NCI-H2081 treated with DMSO at 0.1 percent for 48 hours (cell line): ENCODE measurements at regions not wholly inside any gene's neighbourhood (a gene's known extent, or its start where the extent isn't known, plus 50 kb on each side); places are given as distances from the start of the nearest gene placed in this dataset.

ENCODE experiments used
- DNase-seq: peaks from one replicate; lab custom pipeline; 2025; lab: John Stamatoyannopoulos, UW

DNA sequence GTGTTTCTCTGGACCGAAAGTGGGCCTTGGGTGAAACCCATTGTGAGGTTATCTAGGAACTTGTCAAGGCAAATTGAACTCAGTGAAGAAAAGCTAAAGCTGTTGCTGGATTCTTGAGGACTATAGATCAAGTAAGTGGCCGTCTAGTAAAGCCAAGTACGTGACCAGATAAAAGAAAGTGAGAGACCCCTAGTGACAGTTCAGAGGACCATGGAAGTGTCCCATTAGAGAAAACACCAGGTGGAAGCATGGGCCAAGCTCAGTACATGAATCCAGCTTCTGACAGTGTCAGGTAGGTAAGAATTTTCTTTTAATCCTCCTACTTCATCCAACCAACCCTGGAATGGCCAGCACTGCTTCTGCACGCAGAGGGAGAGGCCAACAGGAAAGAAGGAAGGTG is 349.3 kb upstream of the RGMA start:
- no peak for DNase-seq

- DNase-seq, result no peak
These were observed 343.5 kb upstream of the RGMA start for GRCh38 chr15:93432474-93432873.

- no peak for DNase-seq
These were observed 339.9 kb upstream of the RGMA start for GRCh38 chr15:93428807-93429351.

- DNase-seq, result no peak
These were observed 339.1 kb upstream of the RGMA start for GRCh38 chr15:93428150-93428549.

- DNase-seq, result no peak
These were observed 335.1 kb upstream of the RGMA start for GRCh38 chr15:93424131-93424530.

DNA sequence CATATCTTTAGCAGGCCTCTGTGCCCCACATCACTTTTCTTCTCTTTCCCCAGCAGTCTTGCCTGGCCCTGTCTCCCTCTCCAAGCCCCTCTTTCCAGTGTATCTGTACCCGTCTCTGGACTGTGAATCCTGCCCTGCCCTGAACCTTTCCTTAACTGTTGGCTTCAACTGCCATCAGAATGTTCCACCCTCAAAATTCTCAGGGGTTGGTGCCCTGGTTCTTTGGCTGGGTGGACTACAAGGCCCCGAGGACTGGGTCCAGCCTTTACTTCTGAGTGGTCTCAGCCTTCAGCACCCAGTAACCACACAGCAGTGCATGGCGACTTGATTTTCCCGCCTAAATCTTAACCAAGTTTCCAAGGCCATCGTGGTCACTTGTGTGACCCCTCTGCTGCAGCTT is 333.5 kb upstream of the RGMA start:
- no peak for DNase-seq

GRCh38 chr15:93420477-93420876 is 331.5 kb upstream of the RGMA start:
- no peak for DNase-seq

- no peak for DNase-seq
These were observed 331.0 kb upstream of the RGMA start for GRCh38 chr15:93420050-93420452.

DNA sequence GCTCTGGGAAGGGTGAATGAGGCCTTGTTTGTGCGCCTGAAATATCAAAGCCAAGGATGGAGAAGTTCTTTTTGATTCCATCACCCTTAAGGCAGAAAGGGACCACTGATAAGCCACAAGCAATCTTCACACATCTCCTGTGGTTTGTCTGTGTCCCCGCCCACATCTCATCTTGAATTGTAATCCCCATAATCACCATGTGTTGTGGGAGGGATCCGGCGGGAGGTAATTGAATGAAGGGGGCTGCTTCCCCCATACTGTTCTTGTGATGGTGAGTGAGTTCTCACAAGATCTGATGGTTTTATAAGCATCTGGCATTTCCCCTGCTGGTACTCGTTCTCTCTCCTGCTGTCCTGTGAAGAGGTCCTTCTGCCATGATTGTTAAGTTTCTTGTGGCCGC is 329.6 kb upstream of the RGMA start:
- no peak for DNase-seq

GRCh38 chr15:93417631-93418030 is 328.6 kb upstream of the RGMA start:
- no peak for DNase-seq

- DNase-seq, result no peak
These were observed 328.1 kb upstream of the RGMA start for GRCh38 chr15:93417156-93417555.

GRCh38 chr15:93415576-93415975 is 326.6 kb upstream of the RGMA start:
- DNase-seq, result no peak

- no peak for DNase-seq
These were observed 325.7 kb upstream of the RGMA start for GRCh38 chr15:93414576-93415231.

- DNase-seq, result no peak
These were observed 324.7 kb upstream of the RGMA start for GRCh38 chr15:93413745-93414144.

DNA sequence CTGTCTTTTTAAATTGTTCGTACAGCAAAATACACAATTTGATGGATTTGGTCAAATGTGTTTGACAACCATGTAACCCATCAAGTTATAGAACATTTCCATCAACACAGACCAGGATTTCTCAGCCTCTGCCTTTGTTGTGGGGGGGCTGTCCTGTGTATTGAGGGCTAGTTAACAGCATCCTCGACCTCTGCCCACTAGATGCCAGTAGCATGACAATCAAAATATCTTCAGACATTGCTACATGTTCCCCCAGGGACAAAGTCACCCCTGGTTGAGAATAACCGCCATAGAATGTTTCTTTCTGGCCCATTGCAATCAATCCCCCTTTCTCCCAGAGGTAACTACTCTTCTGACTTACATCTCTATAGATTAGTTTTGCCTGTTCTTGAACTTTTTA is 310.1 kb upstream of the RGMA start:
- DNase-seq, result no peak

GRCh38 chr15:93389211-93389610 is 300.2 kb upstream of the RGMA start:
- DNase-seq, result no peak

DNA sequence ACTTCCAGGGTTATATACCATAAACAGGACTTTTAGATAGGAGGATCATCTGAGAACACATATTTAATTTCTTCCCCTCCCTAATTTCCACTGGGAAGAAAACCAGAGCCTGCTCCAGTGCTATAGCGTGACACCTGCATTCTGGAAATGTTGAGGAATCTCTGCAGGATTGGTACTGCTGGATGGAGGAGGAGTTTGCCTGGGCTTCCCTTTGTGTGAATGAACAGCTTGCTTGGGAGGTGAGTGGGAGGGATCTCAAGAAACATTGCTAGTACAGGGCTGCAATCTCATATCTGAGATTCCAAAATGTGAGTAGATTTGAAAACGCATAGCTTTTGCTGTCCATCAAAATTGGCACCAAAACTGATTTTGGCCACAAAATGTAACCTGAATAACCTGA is 295.9 kb upstream of the RGMA start:
- DNase-seq, result no peak

GRCh38 chr15:93382200-93382820 is 293.3 kb upstream of the RGMA start:
- DNase-seq, result peak; percentile 90

DNA sequence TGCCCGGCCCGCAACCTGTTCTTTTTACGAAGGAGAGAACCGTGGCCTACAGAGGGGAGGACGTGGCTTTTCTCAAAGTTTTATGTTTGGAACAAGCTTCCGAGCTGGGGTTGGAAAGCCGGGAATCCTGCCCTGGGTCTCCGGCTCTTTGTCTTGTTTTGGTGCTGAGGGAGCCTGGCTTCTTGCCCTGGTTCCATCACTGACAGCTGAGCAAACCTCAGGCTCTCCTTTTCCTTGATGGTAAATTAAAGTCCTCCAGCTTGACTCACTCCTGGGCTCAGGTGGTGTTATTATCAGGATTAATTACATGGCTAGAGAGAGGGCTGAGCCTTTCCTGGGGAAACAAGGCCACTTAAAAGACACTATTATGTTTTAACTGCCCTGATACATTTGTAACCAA is 289.5 kb upstream of the RGMA start:
- DNase-seq, result peak; percentile 38

- DNase-seq, result no peak
These were observed 283.8 kb upstream of the RGMA start for GRCh38 chr15:93372865-93373223.

GRCh38 chr15:93372208-93372864 is 283.3 kb upstream of the RGMA start:
- DNase-seq, result peak; percentile 50

DNA sequence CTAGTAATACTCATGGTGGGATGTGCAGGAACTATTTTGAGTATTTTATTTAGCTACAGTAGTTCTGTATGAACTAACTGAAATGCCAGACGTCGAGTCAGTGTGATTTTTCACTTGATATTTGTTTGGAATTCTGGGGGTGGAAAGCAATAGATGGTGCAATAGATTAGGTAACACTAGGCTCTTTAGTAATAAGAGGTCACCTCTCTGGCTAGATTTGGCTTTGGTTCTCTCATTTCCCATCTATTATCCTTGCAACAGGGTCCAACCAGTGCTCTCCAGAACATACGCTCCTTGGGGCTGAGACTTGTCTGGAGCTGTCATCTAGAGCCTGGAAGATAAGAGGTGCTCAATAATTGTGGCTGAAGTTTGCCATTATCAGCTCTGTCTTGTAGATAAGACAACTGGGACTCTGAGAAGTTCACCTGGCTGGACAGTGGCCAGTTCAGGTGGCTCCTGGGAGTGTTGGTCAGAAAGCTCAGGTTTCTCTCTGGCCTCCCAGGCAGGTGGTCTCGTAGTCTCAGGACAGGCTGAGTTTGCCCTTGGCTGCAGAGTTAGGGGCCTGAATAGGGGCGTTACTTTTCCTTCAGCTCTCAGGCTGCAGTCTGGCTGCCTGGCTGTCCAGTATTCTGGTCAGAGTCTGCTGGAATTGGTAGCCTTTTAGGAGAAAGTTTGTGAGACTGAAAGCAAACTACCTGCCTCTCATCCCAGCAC is 277.5 kb upstream of the RGMA start:
- no peak for DNase-seq

DNA sequence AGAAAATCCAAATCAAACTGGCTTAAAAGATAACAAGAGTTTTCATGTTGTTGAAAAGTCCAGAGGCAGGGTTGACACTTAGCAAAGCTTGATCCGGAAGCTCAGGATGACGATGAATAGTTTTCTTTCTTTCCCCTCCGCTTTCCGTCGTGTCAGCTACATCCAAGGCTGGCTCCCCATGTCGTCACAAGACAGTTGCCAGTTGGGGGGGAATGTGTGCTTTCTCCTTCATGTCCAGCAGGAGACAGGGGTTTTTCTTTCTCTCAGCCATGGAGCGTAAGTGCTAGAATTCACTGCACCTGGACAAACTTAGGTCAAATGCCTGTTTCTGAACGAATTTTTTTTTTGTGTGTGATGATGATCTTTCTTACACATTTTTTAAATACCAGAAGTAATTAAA is 273.8 kb upstream of the RGMA start:
- no peak for DNase-seq
